ENCODE measurements at regions not wholly inside any gene's neighbourhood (a gene's known extent, or its start where the extent isn't known, plus 50 kb on each side); places are given as distances from the start of the nearest gene placed in this dataset.

DNA sequence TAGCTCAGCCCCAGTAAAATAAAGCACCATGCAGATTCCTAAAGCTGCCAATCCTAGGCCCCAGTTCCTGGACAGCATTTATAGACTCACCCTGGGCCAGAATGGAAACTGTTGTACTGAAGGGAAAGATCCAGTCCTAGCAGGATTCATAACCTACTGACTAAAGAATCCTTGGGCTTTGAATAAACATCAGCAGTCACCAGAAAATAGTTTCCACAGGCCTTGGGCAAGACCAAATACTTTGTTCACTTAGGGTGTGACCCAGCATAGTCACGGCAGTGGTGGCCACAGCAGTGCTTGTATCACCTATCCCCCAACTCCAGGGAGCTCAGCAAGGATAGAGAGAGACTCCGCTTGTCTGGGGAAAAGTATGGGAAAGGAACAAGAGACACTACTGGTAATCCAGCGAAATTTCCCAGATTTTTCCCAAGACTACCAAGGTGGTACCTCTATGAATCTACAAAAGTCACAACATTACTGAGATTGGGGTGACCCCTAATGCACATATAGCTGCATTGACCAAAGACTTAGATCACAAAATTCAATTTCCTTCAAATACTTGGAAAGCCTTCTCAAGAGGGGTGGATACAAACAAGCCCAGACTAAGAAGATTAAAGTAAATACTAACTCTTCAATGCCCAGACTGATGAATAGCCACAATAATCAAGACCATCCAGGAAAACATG, 748.1 kb upstream of the LRATD1 start:
- no peak for DNase-seq (ENCODE audit: low spot score)

DNA sequence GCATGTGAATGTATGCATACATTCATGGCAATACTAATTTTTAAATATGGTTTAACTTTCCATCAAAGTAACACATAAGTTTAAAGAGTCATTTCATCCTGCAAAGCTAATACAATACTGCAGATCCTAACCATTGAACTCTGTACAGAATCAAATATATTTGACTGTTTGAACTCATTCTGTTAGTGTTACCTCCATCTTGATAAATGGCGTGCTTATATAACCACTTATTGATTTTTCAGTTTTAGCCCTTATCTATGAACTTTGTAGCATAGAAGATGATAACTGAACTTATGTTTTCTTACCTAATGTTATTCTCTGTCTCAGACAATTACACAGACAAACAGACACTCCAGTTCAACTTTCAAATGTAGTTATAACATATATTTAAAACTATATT, 731.0 kb upstream of the LRATD1 start:
- no peak for DNase-seq (ENCODE audit: low spot score)

DNA sequence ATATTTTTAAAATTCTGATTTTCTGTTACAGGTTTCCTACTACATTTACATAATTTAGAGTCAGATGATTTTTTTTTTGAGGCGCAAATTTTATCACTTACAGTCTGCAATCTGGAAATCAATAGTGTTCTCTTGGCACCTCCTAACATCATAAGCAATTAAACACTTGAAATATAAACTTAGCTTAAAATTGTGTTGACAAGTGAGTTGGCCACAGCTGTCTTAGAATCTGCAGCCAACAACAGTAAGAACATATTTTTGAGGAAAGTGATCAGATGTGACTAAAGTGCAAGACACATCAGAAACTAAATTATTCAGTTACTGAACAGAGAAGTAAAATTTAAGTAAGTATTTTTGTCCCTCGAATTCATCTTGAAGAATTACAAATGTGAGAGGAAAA, 726.7 kb upstream of the LRATD1 start:
- DNase-seq (ENCODE audit: low spot score), result peak; percentile 6

DNA sequence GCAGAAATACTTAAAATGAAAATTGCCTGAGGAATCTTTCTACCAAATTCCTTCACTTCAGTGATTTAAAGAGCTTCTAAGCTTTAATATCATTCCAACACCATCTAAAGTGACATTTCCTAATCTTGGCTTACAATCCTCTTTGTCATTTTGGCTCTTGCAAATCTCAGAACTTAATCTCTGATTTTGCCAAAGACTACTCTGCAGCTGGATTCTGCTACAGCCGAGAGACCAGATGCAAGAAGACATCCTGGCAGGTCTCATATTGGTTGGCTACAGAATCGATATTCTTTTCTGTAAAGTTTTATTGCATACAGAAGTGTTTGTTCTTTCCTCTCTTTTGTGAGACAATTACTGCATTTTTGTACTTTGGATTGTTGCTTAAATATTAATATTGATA, 716.5 kb upstream of the LRATD1 start:
- DNase-seq (ENCODE audit: low spot score), result no peak

DNA sequence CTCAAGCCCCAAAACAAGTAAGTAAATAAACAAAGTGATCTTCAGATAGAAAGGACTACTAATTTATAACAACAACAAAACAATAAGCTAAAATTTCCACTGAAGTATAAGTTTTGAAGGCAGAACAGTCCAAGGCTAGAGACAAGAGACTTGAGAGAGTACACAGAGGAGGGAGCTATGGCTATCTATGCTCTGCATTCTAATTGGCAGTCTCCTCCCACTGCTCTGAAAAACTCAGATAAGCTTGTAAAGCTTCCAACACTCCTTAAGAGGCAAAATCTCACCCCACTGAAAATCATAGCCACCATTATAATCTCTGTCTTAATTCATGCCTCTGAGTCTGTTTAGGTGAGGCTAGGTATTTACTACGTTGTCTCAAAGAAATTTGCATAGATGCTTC, 714.6 kb upstream of the LRATD1 start:
- no peak for DNase-seq (ENCODE audit: low spot score)

DNA sequence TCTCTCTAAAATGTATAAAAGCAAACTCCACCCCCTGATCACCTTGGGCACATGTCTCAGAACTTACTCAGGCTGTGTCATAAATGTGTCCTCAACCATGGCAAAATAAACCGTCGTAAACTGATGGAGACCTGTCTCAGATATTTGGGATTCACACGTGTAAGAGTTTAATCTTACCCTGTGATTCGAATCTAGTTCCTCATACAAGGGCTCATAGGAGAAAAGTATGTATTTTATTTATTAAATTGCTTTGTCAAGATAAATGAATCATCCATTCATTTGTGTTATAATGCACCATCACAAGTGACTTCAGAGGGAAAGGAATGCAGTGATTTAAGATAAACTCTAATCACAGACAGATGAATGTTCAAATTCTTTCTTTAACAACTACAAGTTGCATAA, 712.5 kb upstream of the LRATD1 start:
- DNase-seq (ENCODE audit: low spot score), result no peak

DNA sequence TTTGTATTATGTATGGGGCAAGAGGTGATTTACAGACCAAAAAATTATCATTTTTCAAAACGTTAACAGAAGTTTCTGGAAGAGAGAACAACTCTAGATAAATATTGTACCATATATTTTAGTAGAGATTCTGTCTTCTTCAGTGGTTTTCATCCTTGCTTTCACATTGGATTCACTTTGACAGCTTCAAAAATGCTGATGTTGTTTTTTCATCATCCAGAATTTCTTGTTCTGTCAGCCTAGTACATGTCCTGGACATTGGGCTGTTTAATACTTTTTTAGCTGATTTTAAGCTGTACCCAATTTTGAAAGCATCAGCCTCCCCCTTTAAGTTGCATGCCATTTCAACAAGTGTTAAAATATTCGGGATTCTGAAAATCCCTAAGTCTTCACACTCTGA, 711.3 kb upstream of the LRATD1 start:
- no peak for DNase-seq (ENCODE audit: low spot score)

- no peak for DNase-seq (ENCODE audit: low spot score)
These were observed 708.7 kb upstream of the LRATD1 start for GRCh38 chr2:13923823-13924222.

DNA sequence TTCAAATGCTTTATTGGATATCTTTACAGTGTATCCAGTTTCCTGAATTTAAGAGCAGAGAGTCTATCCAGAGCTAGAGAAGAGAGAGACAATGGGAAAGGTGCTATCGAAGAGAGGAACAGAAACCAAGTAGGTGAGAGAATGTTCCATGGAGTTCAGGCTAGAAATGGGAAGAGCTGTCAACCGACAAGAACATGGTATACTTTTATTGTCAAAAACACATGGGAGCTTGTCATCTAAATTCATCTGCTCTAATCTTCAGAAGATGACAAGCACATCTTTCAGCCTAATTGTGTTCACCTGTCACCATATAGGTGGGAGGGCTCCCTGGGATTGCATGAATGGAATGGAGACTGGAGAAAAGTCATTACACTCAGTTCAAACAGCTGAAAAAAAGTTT, 690.4 kb upstream of the LRATD1 start:
- DNase-seq (ENCODE audit: low spot score), result no peak

DNA sequence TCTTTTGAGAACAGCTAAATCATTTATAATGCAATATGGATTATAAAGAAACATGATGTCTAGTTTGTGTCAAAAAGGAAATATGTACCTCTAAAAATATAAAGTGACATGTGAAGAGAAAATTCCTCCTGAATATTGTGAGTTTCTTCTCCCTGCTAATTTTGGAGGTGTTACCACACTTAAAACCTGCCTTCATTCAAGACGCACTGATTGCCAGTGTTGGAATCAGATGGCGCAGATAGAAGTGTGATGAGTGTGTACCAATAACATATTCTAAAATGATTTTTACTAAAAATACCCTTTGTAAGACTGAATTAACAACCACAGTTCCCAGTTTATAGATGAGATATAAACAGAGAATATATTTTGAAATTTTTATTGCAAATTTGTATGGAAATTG, 681.8 kb upstream of the LRATD1 start:
- no peak for DNase-seq (ENCODE audit: low spot score)

- no peak for DNase-seq (ENCODE audit: low spot score)
These were observed 663.7 kb upstream of the LRATD1 start for GRCh38 chr2:13968811-13969210.

- DNase-seq (ENCODE audit: low spot score), result no peak
These were observed 646.3 kb upstream of the LRATD1 start for GRCh38 chr2:13986119-13986720.

DNA sequence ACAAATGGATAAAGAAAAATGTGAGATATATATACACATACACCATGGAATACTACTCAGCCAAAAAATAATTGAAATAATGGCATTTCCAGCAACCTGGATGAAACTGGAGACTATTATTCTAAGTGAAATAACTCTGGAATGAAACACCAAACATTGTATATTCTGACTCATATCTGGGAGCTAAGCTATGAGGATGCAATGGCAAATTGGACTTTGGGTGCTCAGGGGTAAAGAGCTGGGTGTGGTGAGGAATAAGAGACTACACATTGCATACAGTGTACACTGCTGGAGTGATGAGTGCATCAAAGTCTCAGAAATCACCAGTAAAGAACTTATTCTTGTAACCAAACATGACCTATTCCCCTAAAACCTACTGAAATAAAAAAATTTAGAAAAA, 636.0 kb upstream of the LRATD1 start:
- DNase-seq (ENCODE audit: low spot score), result no peak

- DNase-seq (ENCODE audit: low spot score), result no peak
These were observed 621.3 kb upstream of the LRATD1 start for GRCh38 chr2:14011190-14011589.

- DNase-seq (ENCODE audit: low spot score), result no peak
These were observed 617.3 kb upstream of the LRATD1 start for GRCh38 chr2:14015113-14015630.

DNA sequence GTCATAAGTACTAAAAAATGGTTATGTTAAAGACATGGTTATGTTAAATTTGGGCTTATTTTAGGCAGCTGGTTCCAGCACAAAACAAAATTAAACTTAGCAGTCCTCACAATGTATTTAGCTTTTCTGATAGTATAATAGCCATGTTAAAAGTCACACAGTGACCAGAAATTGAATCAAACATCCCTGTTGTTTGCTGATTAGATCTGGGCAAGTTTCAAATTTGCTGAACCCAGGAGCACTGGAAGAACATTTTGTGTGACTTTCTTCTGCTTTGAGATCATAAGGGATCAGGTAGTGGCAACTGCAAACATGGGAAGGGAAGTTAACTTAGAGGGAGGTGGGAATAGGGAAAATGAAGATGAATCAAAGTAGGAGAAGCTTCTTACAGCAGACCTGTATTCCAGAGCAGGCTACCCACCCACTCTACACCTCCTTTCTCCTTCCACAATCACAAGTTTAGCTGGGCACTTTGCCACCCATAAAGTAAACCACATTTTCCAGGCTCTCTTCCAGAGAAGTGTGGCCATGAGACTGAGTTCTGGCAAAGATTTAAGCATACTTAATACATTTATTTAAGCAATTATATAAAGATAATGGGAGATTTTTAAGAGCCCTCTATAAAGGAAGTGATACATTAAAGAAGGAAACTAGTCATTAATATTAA, 616.1 kb upstream of the LRATD1 start:
- DNase-seq (ENCODE audit: low spot score), result no peak

GRCh38 chr2:14018620-14019019, 613.9 kb upstream of the LRATD1 start:
- DNase-seq (ENCODE audit: low spot score), result no peak

DNA sequence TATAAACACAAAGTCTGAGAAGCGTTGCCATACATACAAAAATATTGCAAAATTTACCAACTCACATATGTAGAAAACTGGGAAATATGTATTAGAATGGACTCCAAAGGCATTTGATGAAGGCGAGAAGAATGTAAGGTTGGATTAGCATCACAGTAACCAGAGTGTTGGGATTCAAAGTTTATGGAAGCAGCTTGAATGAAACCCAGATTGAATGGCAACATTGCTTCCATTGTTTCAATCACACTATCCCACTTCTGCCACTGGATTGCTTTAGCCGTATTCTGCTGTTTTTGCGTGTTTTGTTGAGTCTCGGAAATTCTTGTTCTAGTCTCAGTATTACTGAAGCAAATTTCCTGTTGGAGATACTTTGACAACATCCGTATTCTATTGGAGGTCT, 609.0 kb upstream of the LRATD1 start:
- no peak for DNase-seq (ENCODE audit: low spot score)

- no peak for DNase-seq (ENCODE audit: low spot score)
These were observed 593.4 kb upstream of the LRATD1 start for GRCh38 chr2:14039134-14039533.

- DNase-seq (ENCODE audit: low spot score), result no peak
These were observed 585.0 kb upstream of the LRATD1 start for GRCh38 chr2:14047491-14047890.

GRCh38 chr2:14051401-14051800, 581.1 kb upstream of the LRATD1 start:
- no peak for DNase-seq (ENCODE audit: low spot score)

DNA sequence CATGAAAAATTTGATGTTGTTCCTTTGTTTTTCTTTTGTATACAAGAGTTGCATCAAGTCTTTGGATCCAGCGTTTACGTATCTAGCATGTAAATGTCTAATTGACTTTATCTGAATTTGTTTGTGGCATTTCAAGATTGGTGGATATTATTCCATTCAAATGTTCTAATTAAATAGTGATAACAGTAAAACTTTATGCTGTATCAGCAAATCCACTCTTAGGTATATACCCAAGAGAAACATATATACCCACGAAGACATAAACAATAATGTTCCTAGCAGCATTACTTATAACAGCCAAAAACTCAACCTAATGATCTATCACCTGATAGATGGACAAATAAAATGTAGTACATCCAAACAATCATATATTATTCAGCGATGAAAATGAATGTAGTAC, 579.4 kb upstream of the LRATD1 start:
- DNase-seq (ENCODE audit: low spot score), result no peak

GRCh38 chr2:14064346-14064745, 568.2 kb upstream of the LRATD1 start:
- DNase-seq (ENCODE audit: low spot score), result no peak
